Midbrain (tissue), 1 donor: ENCODE measurements at regions not wholly inside any gene's neighbourhood (a gene's known extent, or its start where the extent isn't known, plus 50 kb on each side); places are given as distances from the start of the nearest gene placed in this dataset.

Experiments
- DNase-seq: peaks from one replicate; lab custom pipeline; 2025; lab: John Stamatoyannopoulos, UW

- DNase-seq = no peak
Observed at GRCh38 chr5:31048282-31049270, 144.9 kb upstream of the CDH6 start.

- DNase-seq = no peak
Observed at GRCh38 chr5:31047621-31048020, 145.9 kb upstream of the CDH6 start.

DNA sequence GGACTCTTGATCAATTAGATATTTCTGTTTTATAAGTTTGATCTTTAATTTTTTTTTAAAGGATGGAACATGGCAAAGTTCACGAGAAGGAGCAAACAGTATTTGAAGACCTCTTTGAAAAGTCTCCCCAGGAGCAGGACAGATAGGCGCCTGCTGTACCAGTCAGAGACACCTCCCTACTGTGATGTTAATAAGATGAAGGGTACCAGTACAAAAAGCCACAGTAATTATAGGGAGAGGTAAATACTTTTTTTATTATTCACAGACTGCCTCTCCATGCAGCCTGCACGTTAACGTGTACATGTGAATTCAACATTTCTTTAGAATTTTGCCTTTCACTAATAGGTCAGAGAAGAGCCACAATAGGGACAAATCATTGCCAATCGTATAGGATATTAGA, 146.5 kb upstream of the CDH6 start:
- DNase-seq = no peak

- no peak for DNase-seq
Observed at GRCh38 chr5:31036411-31036810, 157.1 kb upstream of the CDH6 start.

GRCh38 chr5:31033295-31033694, 160.2 kb upstream of the CDH6 start:
- DNase-seq = no peak

DNA sequence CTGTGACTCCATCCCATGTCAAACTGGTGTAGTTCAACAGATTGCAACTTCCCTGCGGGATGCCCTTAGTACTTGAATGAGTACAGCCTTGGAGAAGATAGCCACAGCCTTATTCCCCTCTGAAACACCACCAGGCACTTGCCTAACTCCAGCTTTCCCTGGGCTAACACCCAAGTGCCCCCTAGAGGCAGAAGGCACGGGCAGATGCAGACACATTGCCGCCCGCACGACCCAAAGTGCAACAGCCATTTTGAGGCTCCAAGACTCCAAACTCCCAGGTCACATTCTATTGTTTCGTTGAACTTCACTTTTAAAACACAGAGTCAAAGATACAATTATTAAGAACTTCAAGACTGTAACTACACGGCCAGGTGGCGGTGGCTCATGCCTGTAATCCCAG, 163.6 kb upstream of the CDH6 start:
- DNase-seq = no peak

DNA sequence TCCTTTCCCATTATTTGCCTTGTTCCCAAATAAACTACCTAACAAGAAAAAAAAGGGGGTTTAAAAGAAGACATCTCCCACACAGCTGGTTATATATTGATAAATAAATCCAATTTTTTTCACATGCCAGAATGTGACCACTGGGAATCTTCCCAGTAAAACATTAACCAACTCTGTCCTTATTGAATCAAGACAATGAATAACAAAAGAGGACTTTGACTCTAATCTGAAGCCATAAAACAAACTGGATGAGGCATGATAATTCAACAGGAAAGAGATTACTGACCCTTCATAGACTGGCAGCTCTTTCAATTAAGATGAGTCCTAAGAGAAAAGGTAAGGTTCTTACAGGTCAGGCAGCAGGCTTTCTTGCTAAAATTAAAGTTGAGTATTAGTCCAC, 165.8 kb upstream of the CDH6 start:
- DNase-seq = no peak

GRCh38 chr5:31023105-31023504, 170.4 kb upstream of the CDH6 start:
- DNase-seq = no peak

GRCh38 chr5:31021181-31021624, 172.3 kb upstream of the CDH6 start:
- no peak for DNase-seq

- no peak for DNase-seq
Observed at GRCh38 chr5:31008231-31008630, 185.3 kb upstream of the CDH6 start.

- no peak for DNase-seq
Observed at GRCh38 chr5:31007672-31008071, 185.8 kb upstream of the CDH6 start.

DNA sequence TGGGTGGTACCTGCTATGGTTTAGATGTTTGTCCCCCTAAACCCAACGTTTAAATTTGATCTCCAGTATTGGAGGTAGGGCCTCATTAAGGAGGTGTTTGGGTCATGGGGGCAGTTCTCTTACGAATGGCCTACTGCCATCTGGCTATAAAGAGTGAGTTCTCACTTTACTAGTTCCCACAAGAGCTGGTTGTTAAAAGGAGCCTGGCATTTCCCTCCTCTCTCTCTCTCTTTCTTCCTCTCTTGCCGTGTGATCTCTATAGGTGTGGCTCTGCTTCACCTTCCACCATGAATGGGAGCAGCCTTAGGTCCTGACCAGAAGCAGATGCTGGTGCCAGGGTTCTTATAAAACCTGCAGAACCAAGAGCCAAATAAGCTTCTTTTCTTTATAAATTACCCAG, 193.2 kb upstream of the CDH6 start:
- no peak for DNase-seq

DNA sequence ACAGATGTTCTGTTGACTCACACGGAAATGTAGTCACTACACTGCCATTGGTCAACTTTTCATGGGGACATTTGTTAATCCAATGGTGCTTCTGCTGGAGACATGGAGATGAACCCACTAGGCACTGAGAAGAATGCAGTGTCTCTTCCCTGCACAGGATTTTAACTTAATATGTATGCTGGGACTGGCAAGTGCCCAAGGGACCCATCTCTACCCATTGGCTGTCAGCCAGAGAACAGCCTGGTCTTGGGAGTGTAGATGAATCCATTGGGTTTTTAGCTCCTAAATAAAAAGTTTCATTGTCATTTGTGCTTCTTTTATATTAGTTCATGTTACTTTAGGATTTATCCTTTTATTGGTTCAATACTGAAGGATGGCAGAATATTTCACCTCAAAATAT, 195.8 kb upstream of the CDH6 start:
- no peak for DNase-seq

DNA sequence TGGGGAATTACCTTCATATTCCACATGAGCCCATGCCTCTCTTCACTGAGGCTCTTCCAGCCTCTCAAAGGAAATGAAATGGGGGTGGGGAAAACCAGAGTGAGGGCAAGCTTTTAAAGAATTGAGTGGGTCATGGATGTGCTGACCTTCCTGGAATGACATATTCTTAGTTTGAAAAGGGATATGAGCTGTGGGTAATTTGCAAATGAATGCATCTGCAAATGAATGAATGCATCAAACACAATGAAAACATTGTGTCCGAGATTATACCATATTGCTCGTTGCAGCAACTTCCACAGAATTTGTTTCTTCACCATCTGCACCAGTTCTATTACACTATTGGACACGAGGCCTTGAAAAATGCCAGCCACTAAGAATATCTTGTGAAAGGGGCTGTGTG, 198.6 kb upstream of the CDH6 start:
- DNase-seq = no peak

- DNase-seq = no peak
Observed at GRCh38 chr5:30994176-30994575, 199.3 kb upstream of the CDH6 start.

DNA sequence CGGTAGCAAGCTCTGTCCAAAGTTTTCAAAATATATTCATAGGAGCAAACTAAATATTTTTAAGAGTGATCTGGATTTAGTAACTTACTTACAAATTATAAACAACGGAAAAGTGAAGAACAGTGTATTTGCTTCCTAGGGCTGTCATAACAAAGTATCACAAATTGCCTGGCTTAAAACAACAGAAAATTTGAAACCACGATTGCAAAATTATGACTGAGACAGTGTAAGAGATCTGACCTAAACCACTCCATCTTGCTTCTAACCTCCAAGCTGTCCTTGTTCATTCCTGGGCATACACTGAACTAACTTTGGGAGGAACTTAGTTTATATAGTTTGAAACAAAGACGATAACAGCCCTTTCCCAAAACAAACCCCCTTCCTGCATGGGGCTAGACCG, 202.0 kb upstream of the CDH6 start:
- no peak for DNase-seq

DNA sequence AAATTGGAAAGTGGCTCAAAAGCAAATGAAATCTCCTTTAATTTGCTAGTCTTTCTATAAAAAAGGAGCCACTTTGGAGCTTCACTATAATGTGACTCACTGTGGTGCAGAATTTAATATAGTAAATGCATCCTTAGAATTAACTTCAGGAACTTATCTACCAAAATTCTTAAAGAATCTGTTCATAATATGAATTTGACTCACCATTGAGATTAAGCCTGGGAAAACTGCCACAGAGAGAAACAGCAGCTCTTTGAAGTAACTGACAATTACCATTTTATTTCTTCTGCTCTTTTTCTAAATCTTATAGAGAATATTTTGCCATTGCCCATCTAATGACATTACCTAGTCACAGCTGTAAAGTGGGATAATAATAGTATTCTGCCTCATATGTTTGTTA, 211.9 kb upstream of the CDH6 start:
- no peak for DNase-seq

DNA sequence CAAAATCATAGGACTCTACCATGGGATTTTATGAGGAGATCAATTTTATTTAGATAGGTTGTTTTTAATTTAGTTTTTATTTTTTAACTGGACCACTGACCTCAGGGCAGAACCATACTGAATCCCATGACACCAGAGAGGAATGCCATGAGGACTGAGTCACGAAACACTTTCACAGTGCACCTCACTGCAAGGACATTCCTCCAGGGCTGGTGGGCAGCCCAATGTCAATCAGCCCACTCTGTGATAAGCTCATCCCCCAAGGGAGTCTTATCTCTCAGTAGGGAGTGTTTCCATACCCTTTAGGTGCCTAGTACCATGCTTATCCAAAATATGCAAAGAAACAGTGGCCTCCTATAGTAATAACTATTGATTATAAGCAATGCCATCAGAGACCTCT, 224.5 kb upstream of the CDH6 start:
- no peak for DNase-seq

GRCh38 chr5:30960036-30960435, 233.4 kb upstream of the CDH6 start:
- DNase-seq = no peak

GRCh38 chr5:30959238-30959637, 234.2 kb upstream of the CDH6 start:
- no peak for DNase-seq

GRCh38 chr5:30957591-30957990, 235.9 kb upstream of the CDH6 start:
- DNase-seq = no peak

DNA sequence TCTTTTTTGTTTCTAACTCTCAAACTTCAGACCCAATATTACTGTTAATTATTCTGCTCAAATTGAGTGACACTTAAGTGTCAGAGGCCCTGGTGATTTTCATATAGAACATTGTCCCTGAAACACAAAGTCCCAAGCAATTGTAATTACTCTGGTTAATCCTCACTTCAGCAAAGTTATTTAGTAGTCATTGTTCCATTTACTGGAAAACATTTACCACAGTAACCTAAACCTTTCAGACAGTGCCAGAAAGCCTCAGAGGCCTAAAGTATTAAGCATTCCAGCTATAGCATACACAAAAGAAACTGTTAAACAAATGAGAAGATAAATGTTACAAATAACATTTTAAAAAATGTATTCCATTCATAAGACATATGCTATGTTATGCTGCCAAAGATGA, 237.2 kb upstream of the CDH6 start:
- DNase-seq = no peak

- no peak for DNase-seq
Observed at GRCh38 chr5:30937070-30937469, 256.4 kb upstream of the CDH6 start.

DNA sequence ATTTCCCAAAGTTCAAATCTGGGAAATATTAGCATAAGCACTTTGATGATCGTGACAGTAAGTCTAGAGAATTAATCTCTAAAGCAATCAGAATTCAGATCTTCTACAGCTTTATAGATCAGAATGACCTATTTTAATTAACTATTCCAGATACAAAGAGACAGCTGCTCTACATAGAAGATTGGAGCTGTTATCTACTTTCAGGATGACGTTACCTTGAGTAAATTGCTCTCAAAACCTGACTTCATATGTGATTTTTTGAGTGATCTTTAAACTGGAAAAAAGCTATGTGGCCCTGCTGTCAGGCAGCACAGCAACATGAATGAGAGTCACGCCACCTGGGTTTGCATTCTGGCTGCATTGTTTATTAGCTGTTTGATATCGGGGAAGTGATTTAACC, 259.9 kb upstream of the CDH6 start:
- DNase-seq = no peak
